ENCODE measurements at regions not wholly inside any gene's neighbourhood (a gene's known extent, or its start where the extent isn't known, plus 50 kb on each side); places are given as distances from the start of the nearest gene placed in this dataset.

DNA sequence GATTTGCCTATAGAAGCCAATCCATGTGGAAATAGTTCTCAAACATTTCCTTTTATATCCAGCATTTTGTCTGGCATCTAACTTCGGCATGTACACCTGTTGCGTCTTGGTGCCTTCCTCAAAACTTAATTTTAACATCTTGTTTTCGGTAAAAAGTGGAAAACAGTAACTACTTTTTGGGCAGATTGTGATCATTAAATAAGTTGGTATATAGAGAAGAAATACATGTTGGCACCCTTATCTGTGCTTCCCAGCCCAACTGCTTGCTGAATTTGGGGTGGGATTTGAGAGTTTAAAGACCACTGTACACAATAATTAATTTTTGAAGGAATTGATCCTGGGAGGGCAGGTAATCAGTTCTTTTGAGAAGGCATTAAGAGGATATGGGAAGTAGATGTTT is 566.8 kb downstream of the PDCD6IP start:
- Mint-ChIP-seq H3K27me3 (ENCODE audit: unreplicated experiment) (no peaks in the 10 kb centered on the region), H3K4me1 (ENCODE audit: low read depth, unreplicated experiment) (no peaks in the 10 kb centered on the region), H3K27ac (ENCODE audit: unreplicated experiment) (no peak overlapping the region), H3K4me3 (ENCODE audit: low read depth, unreplicated experiment) (no peak overlapping the region), H3K9me3 (ENCODE audit: low read depth, unreplicated experiment) (no peaks in the 10 kb centered on the region), H3K36me3 (ENCODE audit: insufficient read depth, unreplicated experiment) (no peaks in the 10 kb centered on the region)
- no peak for DNase-seq
- no TSS peak for BruUV-seq (replicated peaks)
- CTCF ChIA-PET, result no interaction called here
- TF ChIP-seq, protein P1, sequence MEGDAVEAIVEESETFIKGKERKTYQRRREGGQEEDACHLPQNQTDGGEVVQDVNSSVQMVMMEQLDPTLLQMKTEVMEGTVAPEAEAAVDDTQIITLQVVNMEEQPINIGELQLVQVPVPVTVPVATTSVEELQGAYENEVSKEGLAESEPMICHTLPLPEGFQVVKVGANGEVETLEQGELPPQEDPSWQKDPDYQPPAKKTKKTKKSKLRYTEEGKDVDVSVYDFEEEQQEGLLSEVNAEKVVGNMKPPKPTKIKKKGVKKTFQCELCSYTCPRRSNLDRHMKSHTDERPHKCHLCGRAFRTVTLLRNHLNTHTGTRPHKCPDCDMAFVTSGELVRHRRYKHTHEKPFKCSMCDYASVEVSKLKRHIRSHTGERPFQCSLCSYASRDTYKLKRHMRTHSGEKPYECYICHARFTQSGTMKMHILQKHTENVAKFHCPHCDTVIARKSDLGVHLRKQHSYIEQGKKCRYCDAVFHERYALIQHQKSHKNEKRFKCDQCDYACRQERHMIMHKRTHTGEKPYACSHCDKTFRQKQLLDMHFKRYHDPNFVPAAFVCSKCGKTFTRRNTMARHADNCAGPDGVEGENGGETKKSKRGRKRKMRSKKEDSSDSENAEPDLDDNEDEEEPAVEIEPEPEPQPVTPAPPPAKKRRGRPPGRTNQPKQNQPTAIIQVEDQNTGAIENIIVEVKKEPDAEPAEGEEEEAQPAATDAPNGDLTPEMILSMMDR (IDR thresholded peaks at IDR 0.05; ENCODE audit: unreplicated experiment), result no peak
- intact Hi-C loops (cut with micrococcal nuclease; ENCODE audit: unreplicated experiment), result no loop called here

DNA sequence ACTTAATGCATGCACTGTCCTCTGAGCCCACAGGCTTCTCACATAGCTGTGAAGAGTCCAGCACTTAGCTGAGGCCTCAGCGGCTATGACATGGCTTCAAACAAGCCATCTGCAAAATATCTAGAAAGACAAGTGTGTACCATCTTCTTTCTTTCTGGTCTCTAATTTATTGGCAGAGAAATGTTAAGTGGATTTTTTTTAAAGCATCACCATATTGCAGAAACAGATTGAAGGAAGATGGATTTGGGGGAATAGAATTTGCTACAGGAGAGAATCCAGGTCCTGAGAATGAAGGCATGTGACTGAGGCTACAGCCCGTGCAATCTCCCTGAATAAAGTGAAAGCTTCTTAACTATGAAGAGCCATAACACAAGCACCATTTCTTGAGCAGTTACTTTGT is 567.3 kb downstream of the PDCD6IP start:
- no peaks in the 10 kb centered on the region for H3K36me3 Mint-ChIP-seq (ENCODE audit: insufficient read depth, unreplicated experiment)
- CTCF ChIA-PET, result no interaction called here
- intact Hi-C loops (cut with micrococcal nuclease; ENCODE audit: unreplicated experiment), result no loop called here
- H3K27ac Mint-ChIP-seq (ENCODE audit: unreplicated experiment), result no peak overlapping the region
- DNase-seq, result no peak
- TF ChIP-seq, protein P1 (IDR thresholded peaks at IDR 0.05; ENCODE audit: unreplicated experiment), result no peak
- H3K4me1 Mint-ChIP-seq (ENCODE audit: low read depth, unreplicated experiment), result no peaks in the 10 kb centered on the region
- no peak overlapping the region for H3K4me3 Mint-ChIP-seq (ENCODE audit: low read depth, unreplicated experiment)
- no peaks in the 10 kb centered on the region for H3K9me3 Mint-ChIP-seq (ENCODE audit: low read depth, unreplicated experiment)
- no peaks in the 10 kb centered on the region for H3K27me3 Mint-ChIP-seq (ENCODE audit: unreplicated experiment)
- BruUV-seq (replicated peaks), result no TSS peak

DNA sequence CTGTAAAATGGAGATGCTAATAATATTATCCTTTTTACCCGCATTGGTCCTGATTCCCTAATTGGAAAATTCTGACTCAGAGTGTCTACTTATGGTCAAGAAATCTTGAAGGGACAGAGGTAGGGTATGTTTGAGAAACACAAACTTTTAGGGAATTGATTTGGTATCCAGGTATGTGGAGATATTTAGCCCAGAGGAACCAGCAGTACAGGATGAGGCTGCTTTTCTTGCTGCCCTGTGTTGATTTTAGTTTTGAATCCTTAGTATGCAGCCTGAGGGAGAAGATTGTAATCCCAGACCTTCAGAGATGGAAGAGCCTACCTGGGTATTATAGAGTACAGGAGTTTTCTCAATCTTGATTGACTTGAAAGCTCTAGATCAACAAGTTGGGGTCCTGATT is 569.1 kb downstream of the PDCD6IP start:
- Mint-ChIP-seq H3K27me3 (ENCODE audit: unreplicated experiment) (no peaks in the 10 kb centered on the region), H3K36me3 (ENCODE audit: insufficient read depth, unreplicated experiment) (no peaks in the 10 kb centered on the region), H3K4me1 (ENCODE audit: low read depth, unreplicated experiment) (no peaks in the 10 kb centered on the region), H3K9me3 (ENCODE audit: low read depth, unreplicated experiment) (peaks cover under 1% of the 10 kb centered on the region), H3K4me3 (ENCODE audit: low read depth, unreplicated experiment) (no peak overlapping the region), H3K27ac (ENCODE audit: unreplicated experiment) (no peak overlapping the region)
- intact Hi-C loops (cut with micrococcal nuclease; ENCODE audit: unreplicated experiment), result no loop called here
- no peak for DNase-seq
- TF ChIP-seq, protein P1 (IDR thresholded peaks at IDR 0.05; ENCODE audit: unreplicated experiment), result no peak
- BruUV-seq (replicated peaks), result no TSS peak
- CTCF ChIA-PET, result no interaction called here

DNA sequence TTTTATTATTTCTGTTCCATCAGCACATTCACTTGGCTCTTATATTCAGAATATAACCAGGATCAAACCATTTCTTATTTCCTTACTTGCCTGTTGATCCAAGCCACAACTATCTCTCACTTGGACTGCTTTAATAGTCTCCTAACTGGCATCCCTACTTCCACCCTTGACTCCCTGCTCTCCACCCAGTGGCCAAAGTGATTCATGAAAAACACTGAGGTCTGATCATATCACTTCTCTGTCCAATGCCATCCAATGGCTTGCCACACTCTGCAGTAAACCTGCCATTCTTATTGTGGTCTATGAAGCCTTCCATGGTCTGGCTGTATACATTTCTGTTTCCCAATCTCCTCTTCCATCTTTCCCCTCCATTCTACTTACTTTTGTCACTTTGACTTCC is 576.1 kb downstream of the PDCD6IP start:
- intact Hi-C loops (cut with micrococcal nuclease; ENCODE audit: unreplicated experiment), result no loop called here
- TF ChIP-seq, protein P1 (IDR thresholded peaks at IDR 0.05; ENCODE audit: unreplicated experiment), result no peak
- H3K4me3 Mint-ChIP-seq (ENCODE audit: low read depth, unreplicated experiment), result no peak overlapping the region
- no peaks in the 10 kb centered on the region for H3K4me1 Mint-ChIP-seq (ENCODE audit: low read depth, unreplicated experiment)
- H3K27me3 Mint-ChIP-seq (ENCODE audit: unreplicated experiment), result no peaks in the 10 kb centered on the region
- H3K27ac Mint-ChIP-seq (ENCODE audit: unreplicated experiment), result no peak overlapping the region
- H3K36me3 Mint-ChIP-seq (ENCODE audit: insufficient read depth, unreplicated experiment), result no peaks in the 10 kb centered on the region
- no TSS peak for BruUV-seq (replicated peaks)
- CTCF ChIA-PET, result no interaction called here
- DNase-seq, result no peak
- peaks cover 6% of the 10 kb centered on the region for H3K9me3 Mint-ChIP-seq (ENCODE audit: low read depth, unreplicated experiment)

DNA sequence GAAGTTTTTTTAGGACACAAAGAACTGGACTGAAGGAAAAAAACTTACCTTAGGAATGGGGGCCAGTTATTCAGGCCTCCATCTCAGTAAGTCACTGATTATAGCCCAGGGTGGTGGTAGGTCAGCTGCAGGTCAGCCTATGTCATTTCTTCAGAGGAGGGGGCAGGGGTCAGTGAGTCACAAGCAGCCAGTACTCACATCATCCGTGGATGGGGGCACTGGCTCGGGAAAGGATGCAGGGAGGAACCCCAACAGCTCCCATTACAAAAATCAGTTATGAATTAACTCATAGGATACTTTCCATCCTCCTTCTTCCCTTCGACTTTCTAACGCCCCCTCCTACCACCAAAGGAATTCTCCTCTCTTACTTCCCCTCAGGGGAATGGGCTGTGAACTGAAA is 578.3 kb downstream of the PDCD6IP start:
- CTCF ChIA-PET, result no interaction called here
- peaks cover 6% of the 10 kb centered on the region for H3K9me3 Mint-ChIP-seq (ENCODE audit: low read depth, unreplicated experiment)
- TF ChIP-seq, protein P1 (IDR thresholded peaks at IDR 0.05; ENCODE audit: unreplicated experiment), result no peak

More for the DNA sequence above, 578.3 kb downstream of the PDCD6IP start:
- H3K27me3 Mint-ChIP-seq (ENCODE audit: unreplicated experiment), result no peaks in the 10 kb centered on the region
- no peaks in the 10 kb centered on the region for H3K4me1 Mint-ChIP-seq (ENCODE audit: low read depth, unreplicated experiment)
- no peaks in the 10 kb centered on the region for H3K36me3 Mint-ChIP-seq (ENCODE audit: insufficient read depth, unreplicated experiment)
- H3K27ac Mint-ChIP-seq (ENCODE audit: unreplicated experiment), result no peak overlapping the region
- no TSS peak for BruUV-seq (replicated peaks)
- DNase-seq, result no peak
- H3K4me3 Mint-ChIP-seq (ENCODE audit: low read depth, unreplicated experiment), result no peak overlapping the region
- intact Hi-C loops (cut with micrococcal nuclease; ENCODE audit: unreplicated experiment), result no loop called here

Measured in Calu3 (cell line).